HepG2 (cell line): ENCODE measurements at regions not wholly inside any gene's neighbourhood (a gene's known extent, or its start where the extent isn't known, plus 50 kb on each side); places are given as distances from the start of the nearest gene placed in this dataset.

Experiments
- ASH2L ChIP-seq: fragments of 300-600, 200-600 bp; sonication (generic); IDR thresholded peaks from 2 replicates; pipeline ENCODE4 v1.7.0; 2017; ENCODE audit warnings: low read depth, mild to moderate bottlenecking, moderate library complexity, mixed read lengths, low read length; ENCODE audit not compliant: insufficient read length
- FOXP4 ChIP-seq: sonication (generic); formaldehyde crosslinking; IDR thresholded peaks from 2 replicates; pipeline ENCODE4 v1.4.0; 2020; ENCODE audit warnings: missing genetic modification reagents
- GFI1 ChIP-seq: sonication (generic); formaldehyde crosslinking; IDR thresholded peaks from 2 replicates; pipeline ENCODE4 v1.5.0; 2020; ENCODE audit warnings: missing genetic modification reagents, mild to moderate bottlenecking, borderline replicate concordance
- KAT2B ChIP-seq: fragments of 150-350 bp; IDR thresholded peaks from 2 replicates; pipeline ENCODE4 v1.6.1; 2014; ENCODE audit warnings: low read depth, low read length, borderline replicate concordance
- SETDB1 ChIP-seq: sonication (generic); formaldehyde crosslinking; IDR thresholded peaks from 2 replicates; pipeline ENCODE4 v1.5.1; 2020; ENCODE audit warnings: missing genetic modification reagents, mild to moderate bottlenecking, borderline replicate concordance
- SIN3A ChIP-seq: IDR thresholded peaks from 2 replicates; pipeline ENCODE4 v1.6.1; 2011; ENCODE audit warnings: low read depth, mild to moderate bottlenecking, control low read depth, low read length, borderline replicate concordance
- SUZ12 ChIP-seq: fragments of 150-350 bp; IDR thresholded peaks from 2 replicates; pipeline ENCODE4 v1.6.1; 2014; ENCODE audit warnings: low read depth, low read length
- ZMYM3 ChIP-seq: sonication (generic); formaldehyde crosslinking; IDR thresholded peaks from 2 replicates; pipeline ENCODE4 v1.5.1; 2020; ENCODE audit warnings: mild to moderate bottlenecking, missing genetic modification reagents
- ZNF414 ChIP-seq: sonication (generic); formaldehyde crosslinking; IDR thresholded peaks from 2 replicates; pipeline ENCODE4 v1.5.0; 2020; ENCODE audit warnings: missing genetic modification reagents
- ZNF468 ChIP-seq: sonication (generic); formaldehyde crosslinking; IDR thresholded peaks from 2 replicates; pipeline ENCODE4 v1.8.0; 2022; ENCODE audit warnings: mild to moderate bottlenecking, moderate library complexity, missing genetic modification reagents
- ZNF564 ChIP-seq: sonication (generic); formaldehyde crosslinking; IDR thresholded peaks from 2 replicates; pipeline ENCODE4 v1.8.1; 2023; ENCODE audit warnings: mild to moderate bottlenecking, missing genetic modification reagents
- ZNF672 ChIP-seq: sonication (generic); formaldehyde crosslinking; IDR thresholded peaks from 2 replicates; pipeline ENCODE4 v1.8.1; 2022; ENCODE audit warnings: missing genetic modification reagents
- ZNF781 ChIP-seq: sonication (generic); formaldehyde crosslinking; IDR thresholded peaks from 2 replicates; pipeline ENCODE4 v1.5.1; 2020; ENCODE audit warnings: borderline replicate concordance, mild to moderate bottlenecking, missing genetic modification reagents; ENCODE audit errors: not compliant biosample characterization
- TF ChIP-seq, protein P1 (sequence below): sonication (generic); formaldehyde crosslinking; IDR thresholded peaks from 2 replicates; pipeline ENCODE4 v1.5.0; 2020; ENCODE audit warnings: mild to moderate bottlenecking, missing genetic modification reagents, borderline replicate concordance
- TF ChIP-seq, protein P2 (sequence below): sonication (generic); formaldehyde crosslinking; IDR thresholded peaks from 2 replicates; pipeline ENCODE4 v1.4.0; 2020; ENCODE audit warnings: mild to moderate bottlenecking, missing genetic modification reagents

DNA sequence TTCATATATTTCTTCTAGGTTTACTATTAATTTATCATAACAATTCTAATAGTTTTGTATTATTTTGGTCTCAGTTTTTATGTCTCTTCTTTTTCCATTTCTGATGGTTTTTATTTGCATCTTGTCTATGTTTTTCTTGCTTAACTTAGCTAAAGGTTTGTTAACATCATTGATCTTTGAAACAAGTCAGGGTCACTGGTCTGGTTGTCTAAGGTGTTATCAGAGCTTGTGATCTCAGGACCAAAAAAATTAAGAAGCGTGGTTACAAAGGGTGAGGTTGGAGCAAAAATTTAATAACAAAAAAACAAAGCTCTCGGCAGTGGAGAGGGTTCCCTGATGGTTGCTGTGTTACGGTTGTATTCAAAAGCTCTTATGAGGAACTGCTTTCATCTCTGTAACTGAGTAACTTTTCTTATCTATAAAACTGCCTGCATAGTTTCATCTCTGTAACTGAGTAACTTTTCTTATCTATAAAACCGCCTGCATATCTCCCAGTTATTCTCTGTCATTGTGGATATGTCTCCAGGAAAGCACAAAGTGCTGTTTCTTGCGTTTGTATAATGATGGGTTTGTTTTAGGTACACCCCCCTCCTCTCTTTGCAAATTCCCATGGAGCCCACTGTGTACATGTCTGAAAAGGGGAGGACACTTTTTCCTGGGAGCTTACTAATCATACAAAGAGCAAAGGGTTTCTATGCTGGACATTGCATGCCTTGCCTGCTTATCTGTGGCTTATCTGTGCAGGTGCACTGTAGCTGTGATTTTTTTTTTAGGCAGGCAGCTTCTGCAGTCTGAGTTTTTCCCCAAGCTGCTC lies 62.4 kb upstream of the UGT2B15 start (continued):
- TF ChIP-seq, protein P1, sequence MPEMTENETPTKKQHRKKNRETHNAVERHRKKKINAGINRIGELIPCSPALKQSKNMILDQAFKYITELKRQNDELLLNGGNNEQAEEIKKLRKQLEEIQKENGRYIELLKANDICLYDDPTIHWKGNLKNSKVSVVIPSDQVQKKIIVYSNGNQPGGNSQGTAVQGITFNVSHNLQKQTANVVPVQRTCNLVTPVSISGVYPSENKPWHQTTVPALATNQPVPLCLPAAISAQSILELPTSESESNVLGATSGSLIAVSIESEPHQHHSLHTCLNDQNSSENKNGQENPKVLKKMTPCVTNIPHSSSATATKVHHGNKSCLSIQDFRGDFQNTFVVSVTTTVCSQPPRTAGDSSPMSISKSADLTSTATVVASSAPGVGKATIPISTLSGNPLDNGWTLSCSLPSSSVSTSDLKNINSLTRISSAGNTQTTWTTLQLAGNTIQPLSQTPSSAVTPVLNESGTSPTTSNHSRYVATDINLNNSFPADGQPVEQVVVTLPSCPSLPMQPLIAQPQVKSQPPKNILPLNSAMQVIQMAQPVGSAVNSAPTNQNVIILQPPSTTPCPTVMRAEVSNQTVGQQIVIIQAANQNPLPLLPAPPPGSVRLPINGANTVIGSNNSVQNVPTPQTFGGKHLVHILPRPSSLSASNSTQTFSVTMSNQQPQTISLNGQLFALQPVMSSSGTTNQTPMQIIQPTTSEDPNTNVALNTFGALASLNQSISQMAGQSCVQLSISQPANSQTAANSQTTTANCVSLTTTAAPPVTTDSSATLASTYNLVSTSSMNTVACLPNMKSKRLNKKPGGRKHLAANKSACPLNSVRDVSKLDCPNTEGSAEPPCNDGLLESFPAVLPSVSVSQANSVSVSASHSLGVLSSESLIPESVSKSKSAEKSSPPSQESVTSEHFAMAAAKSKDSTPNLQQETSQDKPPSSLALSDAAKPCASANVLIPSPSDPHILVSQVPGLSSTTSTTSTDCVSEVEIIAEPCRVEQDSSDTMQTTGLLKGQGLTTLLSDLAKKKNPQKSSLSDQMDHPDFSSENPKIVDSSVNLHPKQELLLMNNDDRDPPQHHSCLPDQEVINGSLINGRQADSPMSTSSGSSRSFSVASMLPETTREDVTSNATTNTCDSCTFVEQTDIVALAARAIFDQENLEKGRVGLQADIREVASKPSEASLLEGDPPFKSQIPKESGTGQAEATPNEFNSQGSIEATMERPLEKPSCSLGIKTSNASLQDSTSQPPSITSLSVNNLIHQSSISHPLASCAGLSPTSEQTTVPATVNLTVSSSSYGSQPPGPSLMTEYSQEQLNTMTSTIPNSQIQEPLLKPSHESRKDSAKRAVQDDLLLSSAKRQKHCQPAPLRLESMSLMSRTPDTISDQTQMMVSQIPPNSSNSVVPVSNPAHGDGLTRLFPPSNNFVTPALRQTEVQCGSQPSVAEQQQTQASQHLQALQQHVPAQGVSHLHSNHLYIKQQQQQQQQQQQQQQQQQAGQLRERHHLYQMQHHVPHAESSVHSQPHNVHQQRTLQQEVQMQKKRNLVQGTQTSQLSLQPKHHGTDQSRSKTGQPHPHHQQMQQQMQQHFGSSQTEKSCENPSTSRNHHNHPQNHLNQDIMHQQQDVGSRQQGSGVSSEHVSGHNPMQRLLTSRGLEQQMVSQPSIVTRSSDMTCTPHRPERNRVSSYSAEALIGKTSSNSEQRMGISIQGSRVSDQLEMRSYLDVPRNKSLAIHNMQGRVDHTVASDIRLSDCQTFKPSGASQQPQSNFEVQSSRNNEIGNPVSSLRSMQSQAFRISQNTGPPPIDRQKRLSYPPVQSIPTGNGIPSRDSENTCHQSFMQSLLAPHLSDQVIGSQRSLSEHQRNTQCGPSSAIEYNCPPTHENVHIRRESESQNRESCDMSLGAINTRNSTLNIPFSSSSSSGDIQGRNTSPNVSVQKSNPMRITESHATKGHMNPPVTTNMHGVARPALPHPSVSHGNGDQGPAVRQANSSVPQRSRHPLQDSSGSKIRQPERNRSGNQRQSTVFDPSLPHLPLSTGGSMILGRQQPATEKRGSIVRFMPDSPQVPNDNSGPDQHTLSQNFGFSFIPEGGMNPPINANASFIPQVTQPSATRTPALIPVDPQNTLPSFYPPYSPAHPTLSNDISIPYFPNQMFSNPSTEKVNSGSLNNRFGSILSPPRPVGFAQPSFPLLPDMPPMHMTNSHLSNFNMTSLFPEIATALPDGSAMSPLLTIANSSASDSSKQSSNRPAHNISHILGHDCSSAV (CRISPR knock-in tag) = no peak
- TF ChIP-seq ZNF781 = peak; percentile 71
- TF ChIP-seq FOXP4 (CRISPR knock-in tag) = peak; percentile 92
- peak; percentile 79; the same call in 1 of the 2 replicates for TF ChIP-seq ZNF414
- TF ChIP-seq GFI1 (CRISPR knock-in tag) = peak; percentile 99
- TF ChIP-seq ZNF468 (CRISPR knock-in tag) = no peak
- peak; percentile 48; the same call in 1 of the 2 replicates for TF ChIP-seq ZMYM3
- peak; percentile 82 for TF ChIP-seq ASH2L
- TF ChIP-seq, protein P2, sequence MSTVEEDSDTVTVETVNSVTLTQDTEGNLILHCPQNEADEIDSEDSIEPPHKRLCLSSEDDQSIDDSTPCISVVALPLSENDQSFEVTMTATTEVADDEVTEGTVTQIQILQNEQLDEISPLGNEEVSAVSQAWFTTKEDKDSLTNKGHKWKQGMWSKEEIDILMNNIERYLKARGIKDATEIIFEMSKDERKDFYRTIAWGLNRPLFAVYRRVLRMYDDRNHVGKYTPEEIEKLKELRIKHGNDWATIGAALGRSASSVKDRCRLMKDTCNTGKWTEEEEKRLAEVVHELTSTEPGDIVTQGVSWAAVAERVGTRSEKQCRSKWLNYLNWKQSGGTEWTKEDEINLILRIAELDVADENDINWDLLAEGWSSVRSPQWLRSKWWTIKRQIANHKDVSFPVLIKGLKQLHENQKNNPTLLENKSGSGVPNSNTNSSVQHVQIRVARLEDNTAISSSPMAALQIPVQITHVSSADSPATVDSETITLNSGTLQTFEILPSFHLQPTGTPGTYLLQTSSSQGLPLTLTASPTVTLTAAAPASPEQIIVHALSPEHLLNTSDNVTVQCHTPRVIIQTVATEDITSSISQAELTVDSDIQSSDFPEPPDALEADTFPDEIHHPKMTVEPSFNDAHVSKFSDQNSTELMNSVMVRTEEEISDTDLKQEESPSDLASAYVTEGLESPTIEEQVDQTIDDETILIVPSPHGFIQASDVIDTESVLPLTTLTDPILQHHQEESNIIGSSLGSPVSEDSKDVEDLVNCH (CRISPR knock-in tag) = no peak
- TF ChIP-seq KAT2B = no peak
- no peak for TF ChIP-seq SUZ12
- no peak for TF ChIP-seq ZNF672 (CRISPR knock-in tag)
- no peak for TF ChIP-seq SETDB1 (CRISPR knock-in tag)
- no peak for TF ChIP-seq SIN3A
- TF ChIP-seq ZNF564 (CRISPR knock-in tag) = 0 out of 2 replicates have a peak, but pooled peaks have one; percentile 33
